NCI-H2227 (cell line): ENCODE measurements at regions not wholly inside any gene's neighbourhood (a gene's known extent, or its start where the extent isn't known, plus 50 kb on each side); places are given as distances from the start of the nearest gene placed in this dataset.

ENCODE experiments used
- DNase-seq: peaks from one replicate; lab custom pipeline; 2025; ENCODE audit not compliant: unreplicated experiment; lab: John Stamatoyannopoulos, UW

GRCh38 chr12:98182821-98183220 lies 332.6 kb upstream of the TMPO start:
- peak; percentile 49 for DNase-seq

- no peak for DNase-seq
These were observed 329.8 kb upstream of the TMPO start for GRCh38 chr12:98185606-98186005.

- no peak for DNase-seq
These were observed 326.7 kb upstream of the TMPO start for GRCh38 chr12:98188650-98189077.

GRCh38 chr12:98194591-98194990 lies 320.8 kb upstream of the TMPO start:
- no peak for DNase-seq

GRCh38 chr12:98198261-98198982 lies 317.0 kb upstream of the TMPO start:
- DNase-seq = no peak

- no peak for DNase-seq
These were observed 306.6 kb upstream of the TMPO start for GRCh38 chr12:98208816-98209215.

GRCh38 chr12:98211909-98212695 lies 303.3 kb upstream of the TMPO start:
- DNase-seq = no peak

GRCh38 chr12:98213556-98213955 lies 301.8 kb upstream of the TMPO start:
- no peak for DNase-seq

GRCh38 chr12:98217257-98217656 lies 298.1 kb upstream of the TMPO start:
- DNase-seq = no peak

GRCh38 chr12:98220636-98221035 lies 294.8 kb upstream of the TMPO start:
- DNase-seq = no peak

- DNase-seq = no peak
These were observed 294.1 kb upstream of the TMPO start for GRCh38 chr12:98221243-98221808.

- DNase-seq = no peak
These were observed 293.3 kb upstream of the TMPO start for GRCh38 chr12:98222135-98222534.

- no peak for DNase-seq
These were observed 290.7 kb upstream of the TMPO start for GRCh38 chr12:98224584-98225221.

GRCh38 chr12:98227162-98227561 lies 288.2 kb upstream of the TMPO start:
- DNase-seq = no peak

GRCh38 chr12:98228683-98229539 lies 286.5 kb upstream of the TMPO start:
- no peak for DNase-seq

GRCh38 chr12:98229540-98229924 lies 285.9 kb upstream of the TMPO start:
- no peak for DNase-seq

GRCh38 chr12:98232753-98233390 lies 282.5 kb upstream of the TMPO start:
- DNase-seq = no peak

- DNase-seq = no peak
These were observed 280.1 kb upstream of the TMPO start for GRCh38 chr12:98235301-98235700.

- no peak for DNase-seq
These were observed 276.8 kb upstream of the TMPO start for GRCh38 chr12:98238515-98239130.

- no peak for DNase-seq
These were observed 272.2 kb upstream of the TMPO start for GRCh38 chr12:98243190-98243589.
